Neuronal stem cell (in vitro differentiated cells): ENCODE measurements at regions not wholly inside any gene's neighbourhood (a gene's known extent, or its start where the extent isn't known, plus 50 kb on each side); places are given as distances from the start of the nearest gene placed in this dataset.

Experiments used
- DNase-seq: peaks from one replicate; pipeline ENCODE4 v3.0.0-alpha.2; 2013; ENCODE audit warnings: low spot score
- H2AFZ ChIP-seq: one replicate; pipeline ENCODE4 v1.6.1; 2013; ENCODE audit warnings: mild to moderate bottlenecking, low read length, inconsistent platforms
- H2AK5ac ChIP-seq: 2 replicates; pipeline ENCODE4 v1.6.1; 2013; ENCODE audit warnings: low read depth, mild to moderate bottlenecking, inconsistent platforms, low read length, moderate library complexity, mixed read lengths
- H2BK120ac ChIP-seq: 2 replicates; pipeline ENCODE4 v1.6.1; 2013; ENCODE audit warnings: low read depth, mild to moderate bottlenecking, inconsistent platforms, low read length, moderate library complexity, mixed read lengths
- H2BK12ac ChIP-seq: one replicate; pipeline ENCODE4 v1.6.1; 2013; ENCODE audit warnings: low read length, inconsistent platforms
- H2BK15ac ChIP-seq: 2 replicates; pipeline ENCODE4 v1.6.1; 2013; ENCODE audit warnings: mild to moderate bottlenecking, low read length, inconsistent platforms, mixed read lengths
- H2BK5ac ChIP-seq: one replicate; pipeline ENCODE4 v1.6.1; 2013; ENCODE audit warnings: inconsistent platforms, mild to moderate bottlenecking, low read length, moderate library complexity
- H3K14ac ChIP-seq: one replicate; pipeline ENCODE4 v1.6.1; 2013; ENCODE audit warnings: low read length, inconsistent platforms
- H3K18ac ChIP-seq: 2 replicates; pipeline ENCODE4 v1.6.1; 2013; ENCODE audit warnings: low read length, inconsistent platforms
- H3K23ac ChIP-seq: 2 replicates; pipeline ENCODE4 v1.6.1; 2013; ENCODE audit warnings: low read depth, mild to moderate bottlenecking, mixed read lengths, low read length, inconsistent platforms; ENCODE audit not compliant: poor library complexity
- H3K27ac ChIP-seq: replicated peaks from 3 replicates; pipeline ENCODE4 v1.5.1; 2013; ENCODE audit warnings: low read length, inconsistent platforms
- H3K27me3 ChIP-seq, 3 experiments: 2 replicates each; pipeline ENCODE4 v1.6.1; 2013; ENCODE audit warnings: low read length in 3 of 3, mild to moderate bottlenecking in 2 of 3, inconsistent platforms in 1 of 3, low read depth in 1 of 3, mixed read lengths in 1 of 3, moderate library complexity in 1 of 3; ENCODE audit not compliant: control insufficient read depth in 3 of 3, insufficient read depth in 3 of 3
- H3K36me3 ChIP-seq, 2 donors: replicated peaks in 1 of 2; 2 replicates each; pipeline ENCODE4 v1.6.1; 2013; ENCODE audit warnings: low read length in 2 of 2; ENCODE audit not compliant: control insufficient read depth in 2 of 2, insufficient read depth in 2 of 2
- H3K4ac ChIP-seq: 2 replicates; pipeline ENCODE4 v1.6.1; 2013; ENCODE audit warnings: inconsistent platforms, mild to moderate bottlenecking, low read length, moderate library complexity
- H3K4me1 ChIP-seq, 2 donors: 1 replicate in 1 of 2; 2 replicates in 1 of 2; pipeline ENCODE4 v1.6.1; 2013; ENCODE audit warnings: low read length in 2 of 2, low read depth in 1 of 2; ENCODE audit not compliant: control insufficient read depth in 2 of 2, insufficient read depth in 1 of 2
- H3K4me2 ChIP-seq: one replicate; pipeline ENCODE4 v1.6.1; 2013; ENCODE audit warnings: mild to moderate bottlenecking, low read length, inconsistent platforms; ENCODE audit not compliant: insufficient read depth, poor library complexity, severe bottlenecking
- H3K4me3 ChIP-seq, 2 donors: 2 replicates each; pipeline ENCODE4 v1.5.1; 2013; ENCODE audit warnings: low read length in 2 of 2, mild to moderate bottlenecking in 2 of 2, inconsistent platforms in 1 of 2, moderate library complexity in 1 of 2
- H3K79me1 ChIP-seq: one replicate; pipeline ENCODE4 v1.6.1; 2013; ENCODE audit warnings: low read depth, mild to moderate bottlenecking, inconsistent platforms, low read length, moderate library complexity
- H3K9ac ChIP-seq: one replicate; pipeline ENCODE4 v1.6.1; 2013; ENCODE audit warnings: mild to moderate bottlenecking, low read depth, low read length, inconsistent platforms; ENCODE audit not compliant: poor library complexity
- H3K9me3 ChIP-seq, 2 donors: replicated peaks in 1 of 2; 2 replicates each; pipeline versions ENCODE3 to v1.6.1; 2013; ENCODE audit warnings: low read length in 2 of 2, mild to moderate bottlenecking in 2 of 2, inconsistent platforms in 1 of 2, low read depth in 1 of 2, mixed read lengths in 1 of 2, moderate library complexity in 1 of 2; ENCODE audit not compliant: control insufficient read depth in 2 of 2, insufficient read depth in 1 of 2
- H4K8ac ChIP-seq: one replicate; pipeline ENCODE4 v1.6.1; 2013; ENCODE audit warnings: low read depth, mild to moderate bottlenecking, inconsistent platforms, low read length, moderate library complexity
- H4K91ac ChIP-seq: one replicate; pipeline ENCODE4 v1.6.1; 2013; ENCODE audit warnings: low read length, low read depth, mild to moderate bottlenecking, inconsistent platforms; ENCODE audit not compliant: poor library complexity
- WGBS, 2 donors: extraction: QIAGEN DNeasy Blood & Tissue Kit; methylation state at CpG; one replicate each; pipeline ENCODE4 v1.1.7; 2013; ENCODE audit warnings: missing lambda C conversion rate in 2 of 2, mixed read lengths in 1 of 2; ENCODE audit not compliant: insufficient read length in 2 of 2, insufficient replicate concordance in 1 of 2; ENCODE audit errors: extremely low coverage in 2 of 2; 5-methylcytosine and 5-hydroxymethylcytosine counted together

- DNase-seq, result no peak
- Histone ChIP-seq H2BK15ac (no peak overlapping the region), H3K4me1 (no peaks in the 10 kb centered on the region), H3K4me2 (no peak overlapping the region), H3K79me1 (no peaks in the 10 kb centered on the region), H3K23ac (no peak overlapping the region), H3K27ac (no peak overlapping the region), H3K4ac (no peak overlapping the region), H3K18ac (no peak overlapping the region), H3K9me3 (no peaks in the 10 kb centered on the region), H3K36me3 (no peaks in the 10 kb centered on the region), H2BK120ac (no peak overlapping the region), H2BK5ac (no peak overlapping the region), H3K4me3 (no peak overlapping the region), H3K9ac (no peak overlapping the region), H2BK12ac (no peak overlapping the region), H4K91ac (no peak overlapping the region), H3K27me3 (peaks cover 0 to 4% (median 0%) of the 10 kb centered on the region in 3 experiments), H2AK5ac (no peak overlapping the region), H4K8ac (no peak overlapping the region), H2AFZ (no peak overlapping the region), H3K14ac (no peak overlapping the region)
- WGBS, 2 donors, result no CpG with 5 or more reads among the region's 1 CpG
These were observed 240.2 kb upstream of the F9 start for GRCh38 chrX:139290310-139290709.

GRCh38 chrX:139287155-139287924 is 243.2 kb upstream of the F9 start:
- no CpG with 5 or more reads among the region's 2 CpGs for WGBS, 2 donors

GRCh38 chrX:139286342-139286741 is 244.2 kb upstream of the F9 start:
- no peaks in the 10 kb centered on the region for H3K9me3 ChIP-seq
- no peaks in the 10 kb centered on the region for H3K36me3 ChIP-seq
- no peak overlapping the region for H3K4ac ChIP-seq
- H2BK120ac ChIP-seq, result no peak overlapping the region
- no peak overlapping the region for H3K27ac ChIP-seq
- no peaks in the 10 kb centered on the region for H3K27me3 ChIP-seq
- H3K4me1 ChIP-seq, result no peaks in the 10 kb centered on the region
- H2BK15ac ChIP-seq, result no peak overlapping the region
- no CpG with 5 or more reads among the region's 2 CpGs for WGBS, 2 donors
- no peak overlapping the region for H4K91ac ChIP-seq
- H2BK12ac ChIP-seq, result no peak overlapping the region
- H2AFZ ChIP-seq, result no peak overlapping the region
- no peak overlapping the region for H3K4me2 ChIP-seq
- H3K18ac ChIP-seq, result no peak overlapping the region
- H4K8ac ChIP-seq, result no peak overlapping the region
- H3K9ac ChIP-seq, result no peak overlapping the region
- no peak for DNase-seq
- no peak overlapping the region for H2AK5ac ChIP-seq
- no peak overlapping the region for H2BK5ac ChIP-seq
- no peak overlapping the region for H3K4me3 ChIP-seq
- no peak overlapping the region for H3K14ac ChIP-seq
- no peak overlapping the region for H3K23ac ChIP-seq
- no peaks in the 10 kb centered on the region for H3K79me1 ChIP-seq

More at GRCh38 chrX:139287155-139287924, 243.2 kb upstream of the F9 start:
- H3K14ac ChIP-seq, result no peak overlapping the region
- H3K27me3 ChIP-seq, result peaks cover 0 to 4% (median 0%) of the 10 kb centered on the region in 3 experiments
- no peak overlapping the region for H2AK5ac ChIP-seq
- H2BK120ac ChIP-seq, result no peak overlapping the region
- no peaks in the 10 kb centered on the region for H3K36me3 ChIP-seq
- no peak overlapping the region for H2BK12ac ChIP-seq
- no peak overlapping the region for H4K8ac ChIP-seq
- no peak overlapping the region for H3K27ac ChIP-seq
- H3K79me1 ChIP-seq, result no peaks in the 10 kb centered on the region
- no peak for DNase-seq
- no peak overlapping the region for H2AFZ ChIP-seq
- no peak overlapping the region for H2BK5ac ChIP-seq
- H3K23ac ChIP-seq, result no peak overlapping the region
- H3K4me2 ChIP-seq, result no peak overlapping the region
- no peaks in the 10 kb centered on the region for H3K4me1 ChIP-seq
- H3K4me3 ChIP-seq, result no peak overlapping the region
- H3K9me3 ChIP-seq, result no peaks in the 10 kb centered on the region
- H3K9ac ChIP-seq, result no peak overlapping the region
- no peak overlapping the region for H2BK15ac ChIP-seq
- H4K91ac ChIP-seq, result no peak overlapping the region
- no peak overlapping the region for H3K4ac ChIP-seq
- no peak overlapping the region for H3K18ac ChIP-seq

DNA sequence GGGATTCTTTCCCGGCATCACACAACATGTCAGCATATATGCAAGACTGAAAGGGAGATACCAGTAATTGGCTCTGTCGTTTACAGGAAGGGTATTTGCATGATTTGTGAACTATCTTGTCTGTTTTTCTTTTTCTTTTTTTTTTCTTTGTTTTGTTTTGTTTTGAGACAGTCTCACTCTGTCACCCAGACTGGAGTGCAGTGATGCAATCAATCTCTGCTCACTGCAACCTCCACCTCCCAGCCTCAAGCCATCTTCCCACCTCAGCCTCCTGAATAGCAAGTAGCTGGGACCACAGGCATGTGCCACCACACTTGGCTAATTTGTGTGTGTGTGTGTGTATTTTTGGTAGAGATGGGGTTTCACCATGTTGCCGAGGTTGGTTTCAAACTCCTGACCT is 262.7 kb upstream of the F9 start:
- Histone ChIP-seq H2BK120ac (no peak overlapping the region), H3K27me3 (no peaks in the 10 kb centered on the region), H3K9me3 (no peaks in the 10 kb centered on the region), H3K9ac (no peak overlapping the region), H3K4me3 (no peak overlapping the region), H2BK5ac (no peak overlapping the region), H4K8ac (no peak overlapping the region), H2BK12ac (no peak overlapping the region), H2AFZ (no peak overlapping the region), H3K79me1 (no peaks in the 10 kb centered on the region), H3K27ac (no peak overlapping the region), H2BK15ac (no peak overlapping the region), H2AK5ac (no peak overlapping the region), H4K91ac (no peak overlapping the region), H3K4ac (no peak overlapping the region), H3K4me2 (no peak overlapping the region), H3K18ac (no peak overlapping the region), H3K4me1 (no peaks in the 10 kb centered on the region), H3K36me3 (no peaks in the 10 kb centered on the region), H3K14ac (no peak overlapping the region), H3K23ac (no peak overlapping the region)
- no CpG with 5 or more reads among the region's 3 CpGs for WGBS, 2 donors
- DNase-seq, result no peak
